Keratinocyte (primary cell): ENCODE measurements at regions not wholly inside any gene's neighbourhood (a gene's known extent, or its start where the extent isn't known, plus 50 kb on each side); places are given as distances from the start of the nearest gene placed in this dataset.

Source experiments
- DNase-seq: peaks from one replicate; pipeline ENCODE4 v3.0.0-alpha.2; 2011; ENCODE audit warnings: low read depth, missing footprints, low spot score
- FAIRE-seq: peaks from 2 replicates; lab custom pipeline; 2011; peaks lifted over from hg19 to GRCh38; lab: Jason Lieb, UNC
- H2AFZ ChIP-seq: 2 replicates; pipeline ENCODE4 v1.6.0; 2012; ENCODE audit warnings: low read length, control low read depth, inconsistent platforms; ENCODE audit not compliant: control insufficient read depth
- H3K27ac ChIP-seq: 2 replicates; pipeline ENCODE4 v1.5.1; 2011; ENCODE audit warnings: low read length; ENCODE audit not compliant: control insufficient read depth, insufficient read depth
- H3K27me3 ChIP-seq: 3 replicates; pipeline ENCODE4 v1.6.0; 2011; ENCODE audit warnings: low read length; ENCODE audit not compliant: control insufficient read depth, insufficient read depth; ENCODE audit errors: extremely low read depth
- H3K36me3 ChIP-seq, 2 experiments: 2 replicates in 1 of 2; 3 replicates in 1 of 2; pipeline ENCODE4 v1.5.1; 2011; ENCODE audit warnings: low read length in 2 of 2, mild to moderate bottlenecking in 1 of 2; ENCODE audit not compliant: control insufficient read depth in 2 of 2, insufficient read depth in 2 of 2; ENCODE audit errors: extremely low read depth in 1 of 2
- H3K4me1 ChIP-seq: 3 replicates; pipeline ENCODE4 v1.5.1; 2011; ENCODE audit warnings: low read length; ENCODE audit not compliant: control insufficient read depth, insufficient read depth; ENCODE audit errors: extremely low read depth
- H3K4me2 ChIP-seq: 3 replicates; pipeline ENCODE4 v1.6.0; 2011; ENCODE audit warnings: low read depth, low read length; ENCODE audit not compliant: control insufficient read depth, insufficient read depth; ENCODE audit errors: extremely low read depth
- H3K4me3 ChIP-seq, 3 experiments: fragments of 200-600 bp in 1 of 3; sonication (generic) in 1 of 3; 2 replicates in 2 of 3; 3 replicates in 1 of 3; pipeline ENCODE4 v1.5.1; 2011 to 2016; ENCODE audit warnings: low read length in 3 of 3, mild to moderate bottlenecking in 3 of 3, control low read depth in 2 of 3, inconsistent platforms in 1 of 3, low read depth in 1 of 3, mixed read lengths in 1 of 3, mixed run types in 1 of 3, moderate library complexity in 1 of 3; ENCODE audit not compliant: control insufficient read depth in 2 of 3, insufficient read depth in 2 of 3; ENCODE audit errors: extremely low read depth in 1 of 3
- H3K79me2 ChIP-seq: 2 replicates; pipeline ENCODE4 v1.6.0; 2012; ENCODE audit warnings: low read length; ENCODE audit not compliant: control insufficient read depth, insufficient read depth
- H3K9ac ChIP-seq: 3 replicates; pipeline ENCODE4 v1.6.0; 2011; ENCODE audit warnings: low read length; ENCODE audit not compliant: control insufficient read depth, insufficient read depth; ENCODE audit errors: extremely low read depth
- H3K9me1 ChIP-seq: 3 replicates; pipeline ENCODE4 v1.6.0; 2011; ENCODE audit warnings: low read length; ENCODE audit not compliant: control insufficient read depth, insufficient read depth; ENCODE audit errors: extremely low read depth
- H3K9me3 ChIP-seq: 2 replicates; pipeline ENCODE4 v1.5.1; 2012; ENCODE audit warnings: low read depth, low read length; ENCODE audit not compliant: control insufficient read depth
- H4K20me1 ChIP-seq: 3 replicates; pipeline ENCODE4 v1.6.0; 2011; ENCODE audit warnings: low read length; ENCODE audit not compliant: control insufficient read depth, insufficient read depth; ENCODE audit errors: extremely low read depth
- CTCF ChIP-seq, 3 experiments: IDR thresholded peaks in 1 of 3; conservative IDR thresholded peaks in 1 of 3; optimal IDR thresholded peaks in 1 of 3; 2 replicates in 2 of 3; 3 replicates in 1 of 3; pipeline versions ENCODE3 to v1.5.1; 2011; ENCODE audit warnings: low read length in 3 of 3, mild to moderate bottlenecking in 3 of 3, moderate library complexity in 2 of 3, control low read depth in 1 of 3, inconsistent platforms in 1 of 3; ENCODE audit not compliant: insufficient read depth in 2 of 3; ENCODE audit errors: extremely low read depth in 1 of 3
- EZH2 ChIP-seq: IDR thresholded peaks from one replicate; pipeline ENCODE4 v1.6.1; 2012; ENCODE audit warnings: inconsistent platforms, mild to moderate bottlenecking, low read length, moderate library complexity
- dilution Hi-C: fragments of 300-500 bp; cut with MboI; formaldehyde crosslinking; loops from one replicate; pipeline ENCODE4 v1.7.0; 2020; ENCODE audit warnings: low sequenced_read_pairs; ENCODE audit not compliant: extremely low pct_ligation_motif_present

GRCh38 chr5:142378737-142379634 is 54.2 kb upstream of the SPRY4 start:
- no peak for DNase-seq
- no peaks in the 10 kb centered on the region for H3K27me3 ChIP-seq
- no peaks in the 10 kb centered on the region for H3K9me3 ChIP-seq
- dilution Hi-C loops, result no loop called here
- peaks cover 1% of the 10 kb centered on the region for H3K4me1 ChIP-seq
- H3K9me1 ChIP-seq, result no peaks in the 10 kb centered on the region
- no peak overlapping the region for H3K27ac ChIP-seq
- H3K4me3 ChIP-seq, result no peak overlapping the region
- TF ChIP-seq CTCF (optimal IDR thresholded peaks at IDR 0.05 in 1 of 3, IDR thresholded peaks at IDR 0.05 in 1 of 3, conservative IDR thresholded peaks at IDR 0.05 in 1 of 3; ENCODE audit: extremely low read depth in 1 of 3, insufficient read depth in 2 of 3, low read length in 3 of 3) (no peak), EZH2 (no peak)
- H3K9ac ChIP-seq, result no peak overlapping the region
- no peaks in the 10 kb centered on the region for H3K79me2 ChIP-seq
- no peak overlapping the region for H2AFZ ChIP-seq
- no peaks in the 10 kb centered on the region for H3K36me3 ChIP-seq
- FAIRE-seq, result no peak
- no peak overlapping the region for H3K4me2 ChIP-seq
- no peaks in the 10 kb centered on the region for H4K20me1 ChIP-seq

GRCh38 chr5:142375944-142376411 is 51.2 kb upstream of the SPRY4 start:
- TF ChIP-seq CTCF (optimal IDR thresholded peaks at IDR 0.05 in 1 of 3, IDR thresholded peaks at IDR 0.05 in 1 of 3, conservative IDR thresholded peaks at IDR 0.05 in 1 of 3; ENCODE audit: extremely low read depth in 1 of 3, insufficient read depth in 2 of 3, low read length in 3 of 3) (no peak), EZH2 (no peak)
- H3K9me3 ChIP-seq, result no peaks in the 10 kb centered on the region

More at GRCh38 chr5:142375944-142376411, 51.2 kb upstream of the SPRY4 start:
- dilution Hi-C loops, result no loop called here
- DNase-seq (no peak), FAIRE-seq (no peak)
- no peaks in the 10 kb centered on the region for H3K4me1 ChIP-seq
- H3K9ac ChIP-seq, result no peak overlapping the region
- H3K27ac ChIP-seq, result no peak overlapping the region
- H3K27me3 ChIP-seq, result no peaks in the 10 kb centered on the region
- no peaks in the 10 kb centered on the region for H3K79me2 ChIP-seq
- H2AFZ ChIP-seq, result no peak overlapping the region
- no peaks in the 10 kb centered on the region for H3K9me1 ChIP-seq
- no peak overlapping the region for H3K4me3 ChIP-seq
- no peaks in the 10 kb centered on the region for H4K20me1 ChIP-seq
- H3K4me2 ChIP-seq, result no peak overlapping the region
- no peaks in the 10 kb centered on the region for H3K36me3 ChIP-seq
